SK-N-SH (cell line): ENCODE measurements at regions not wholly inside any gene's neighbourhood (a gene's known extent, or its start where the extent isn't known, plus 50 kb on each side); places are given as distances from the start of the nearest gene placed in this dataset.

ENCODE experiments used
- FOXM1 ChIP-seq: IDR thresholded peaks from 2 replicates; pipeline ENCODE4 v1.4.0; 2012; ENCODE audit warnings: low read depth, mild to moderate bottlenecking
- MXI1 ChIP-seq: IDR thresholded peaks from 2 replicates; pipeline ENCODE4 v1.6.1; 2012; ENCODE audit warnings: mild to moderate bottlenecking, low read depth, low read length, improper control_type of control experiment
- POLR2AphosphoS5 ChIP-seq: IDR thresholded peaks from 2 replicates; pipeline ENCODE4 v1.6.1; 2012; ENCODE audit warnings: low read depth, low read length
- SIN3A ChIP-seq: IDR thresholded peaks from 2 replicates; pipeline ENCODE4 v1.6.1; 2012; ENCODE audit warnings: low read depth, mild to moderate bottlenecking, low read length, moderate library complexity, borderline replicate concordance
- SMC3 ChIP-seq: IDR thresholded peaks from 2 replicates; pipeline ENCODE4 v1.6.1; 2012; ENCODE audit warnings: low read depth, low read length, improper control_type of control experiment
- USF1 ChIP-seq: IDR thresholded peaks from 2 replicates; pipeline ENCODE4 v1.4.0; 2012; ENCODE audit warnings: low read depth, borderline replicate concordance
- YY1 ChIP-seq: IDR thresholded peaks from 2 replicates; pipeline ENCODE4 v1.4.0; 2012; ENCODE audit warnings: low read depth, mild to moderate bottlenecking
- TF ChIP-seq, protein P1 (sequence below): fragments of 200-600 bp; sonication (generic); IDR thresholded peaks from 2 replicates; pipeline ENCODE4 v1.6.1; 2017; ENCODE audit warnings: antibody characterized with exemption, mild to moderate bottlenecking, moderate library complexity

- TF ChIP-seq FOXM1, result no peak
- TF ChIP-seq POLR2AphosphoS5, result no peak
- no peak for TF ChIP-seq USF1
- TF ChIP-seq, protein P1, sequence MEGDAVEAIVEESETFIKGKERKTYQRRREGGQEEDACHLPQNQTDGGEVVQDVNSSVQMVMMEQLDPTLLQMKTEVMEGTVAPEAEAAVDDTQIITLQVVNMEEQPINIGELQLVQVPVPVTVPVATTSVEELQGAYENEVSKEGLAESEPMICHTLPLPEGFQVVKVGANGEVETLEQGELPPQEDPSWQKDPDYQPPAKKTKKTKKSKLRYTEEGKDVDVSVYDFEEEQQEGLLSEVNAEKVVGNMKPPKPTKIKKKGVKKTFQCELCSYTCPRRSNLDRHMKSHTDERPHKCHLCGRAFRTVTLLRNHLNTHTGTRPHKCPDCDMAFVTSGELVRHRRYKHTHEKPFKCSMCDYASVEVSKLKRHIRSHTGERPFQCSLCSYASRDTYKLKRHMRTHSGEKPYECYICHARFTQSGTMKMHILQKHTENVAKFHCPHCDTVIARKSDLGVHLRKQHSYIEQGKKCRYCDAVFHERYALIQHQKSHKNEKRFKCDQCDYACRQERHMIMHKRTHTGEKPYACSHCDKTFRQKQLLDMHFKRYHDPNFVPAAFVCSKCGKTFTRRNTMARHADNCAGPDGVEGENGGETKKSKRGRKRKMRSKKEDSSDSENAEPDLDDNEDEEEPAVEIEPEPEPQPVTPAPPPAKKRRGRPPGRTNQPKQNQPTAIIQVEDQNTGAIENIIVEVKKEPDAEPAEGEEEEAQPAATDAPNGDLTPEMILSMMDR, result no peak
- TF ChIP-seq SIN3A, result no peak
- no peak for TF ChIP-seq SMC3
- no peak for TF ChIP-seq MXI1
- TF ChIP-seq YY1, result no peak
These were observed 1106.4 kb downstream of the CDH18 start for GRCh38 chr5:18881615-18882014.
